HG03095 (cell line): ENCODE measurements at regions not wholly inside any gene's neighbourhood (a gene's known extent, or its start where the extent isn't known, plus 50 kb on each side); places are given as distances from the start of the nearest gene placed in this dataset.

ENCODE experiments used
- ATAC-seq: cut with Tn5 transposase; IDR thresholded peaks from one replicate; pipeline ENCODE4 v1.9.1; 2021; ENCODE audit warnings: moderate library complexity; ENCODE audit not compliant: unreplicated experiment

- ATAC-seq = no peak
These were observed 443.0 kb downstream of the GPM6A start for GRCh38 chr4:175369087-175369486.

- no peak for ATAC-seq
These were observed 441.0 kb downstream of the GPM6A start for GRCh38 chr4:175371091-175371490.

- no peak for ATAC-seq
These were observed 439.0 kb downstream of the GPM6A start for GRCh38 chr4:175373031-175373430.

- ATAC-seq = no peak
These were observed 437.6 kb downstream of the GPM6A start for GRCh38 chr4:175374459-175374858.

GRCh38 chr4:175376287-175376977 is 435.6 kb downstream of the GPM6A start:
- no peak for ATAC-seq

GRCh38 chr4:175377203-175377602 is 434.9 kb downstream of the GPM6A start:
- no peak for ATAC-seq

GRCh38 chr4:175378372-175378771 is 433.7 kb downstream of the GPM6A start:
- no peak for ATAC-seq

- ATAC-seq = no peak
These were observed 431.2 kb downstream of the GPM6A start for GRCh38 chr4:175380841-175381240.

- no peak for ATAC-seq
These were observed 426.3 kb downstream of the GPM6A start for GRCh38 chr4:175385797-175386196.

- no peak for ATAC-seq
These were observed 425.1 kb downstream of the GPM6A start for GRCh38 chr4:175386776-175387507.

GRCh38 chr4:175394208-175394607 is 417.9 kb downstream of the GPM6A start:
- no peak for ATAC-seq

- no peak for ATAC-seq
These were observed 406.1 kb downstream of the GPM6A start for GRCh38 chr4:175405961-175406360.

- no peak for ATAC-seq
These were observed 404.1 kb downstream of the GPM6A start for GRCh38 chr4:175407926-175408325.

GRCh38 chr4:175411251-175411650 is 400.8 kb downstream of the GPM6A start:
- no peak for ATAC-seq

GRCh38 chr4:175412161-175412560 is 399.9 kb downstream of the GPM6A start:
- no peak for ATAC-seq

- ATAC-seq = no peak
These were observed 399.3 kb downstream of the GPM6A start for GRCh38 chr4:175412746-175413145.

GRCh38 chr4:175413561-175413960 is 398.5 kb downstream of the GPM6A start:
- no peak for ATAC-seq

GRCh38 chr4:175414602-175415001 is 397.5 kb downstream of the GPM6A start:
- no peak for ATAC-seq

GRCh38 chr4:175418516-175418915 is 393.5 kb downstream of the GPM6A start:
- no peak for ATAC-seq

GRCh38 chr4:175419236-175419718 is 392.8 kb downstream of the GPM6A start:
- ATAC-seq = no peak

- ATAC-seq = no peak
These were observed 390.6 kb downstream of the GPM6A start for GRCh38 chr4:175421506-175421905.

GRCh38 chr4:175422331-175422730 is 389.7 kb downstream of the GPM6A start:
- ATAC-seq = no peak
